DMS 273 treated with DMSO at 0.1 percent for 48 hours (cell line): ENCODE measurements at regions not wholly inside any gene's neighbourhood (a gene's known extent, or its start where the extent isn't known, plus 50 kb on each side); places are given as distances from the start of the nearest gene placed in this dataset.

Experiments used
- DNase-seq: peaks from one replicate; lab custom pipeline; 2025; lab: John Stamatoyannopoulos, UW

- DNase-seq: no peak
Observed at GRCh38 chr20:39397646-39398045, 435.5 kb downstream of the DHX35 start.

GRCh38 chr20:39395478-39396291, 433.5 kb downstream of the DHX35 start:
- no peak for DNase-seq

- DNase-seq: no peak
Observed at GRCh38 chr20:39394461-39394860, 432.3 kb downstream of the DHX35 start.

- DNase-seq: no peak
Observed at GRCh38 chr20:39390186-39390585, 428.0 kb downstream of the DHX35 start.

GRCh38 chr20:39381595-39381994, 419.5 kb downstream of the DHX35 start:
- no peak for DNase-seq

GRCh38 chr20:39378776-39379175, 416.6 kb downstream of the DHX35 start:
- no peak for DNase-seq

GRCh38 chr20:39376788-39377187, 414.6 kb downstream of the DHX35 start:
- DNase-seq: no peak

GRCh38 chr20:39364320-39364719, 402.2 kb downstream of the DHX35 start:
- DNase-seq: no peak

GRCh38 chr20:39359981-39360620, 398.0 kb downstream of the DHX35 start:
- DNase-seq: no peak

- no peak for DNase-seq
Observed at GRCh38 chr20:39358052-39358451, 395.9 kb downstream of the DHX35 start.

GRCh38 chr20:39356908-39357307, 394.8 kb downstream of the DHX35 start:
- no peak for DNase-seq

GRCh38 chr20:39349240-39349639, 387.1 kb downstream of the DHX35 start:
- DNase-seq: no peak

- DNase-seq: no peak
Observed at GRCh38 chr20:39347626-39348025, 385.5 kb downstream of the DHX35 start.

GRCh38 chr20:39342463-39342862, 380.3 kb downstream of the DHX35 start:
- DNase-seq: no peak

- no peak for DNase-seq
Observed at GRCh38 chr20:39338469-39339376, 376.6 kb downstream of the DHX35 start.

- no peak for DNase-seq
Observed at GRCh38 chr20:39333211-39333610, 371.1 kb downstream of the DHX35 start.

- DNase-seq: no peak
Observed at GRCh38 chr20:39328347-39328746, 366.2 kb downstream of the DHX35 start.

- DNase-seq: no peak
Observed at GRCh38 chr20:39326050-39326449, 363.9 kb downstream of the DHX35 start.

- DNase-seq: no peak
Observed at GRCh38 chr20:39318911-39319310, 356.8 kb downstream of the DHX35 start.

GRCh38 chr20:39312676-39313075, 350.5 kb downstream of the DHX35 start:
- no peak for DNase-seq

GRCh38 chr20:39311851-39312506, 349.8 kb downstream of the DHX35 start:
- DNase-seq: no peak
